Ovary (tissue), 7 donors: ENCODE measurements at regions not wholly inside any gene's neighbourhood (a gene's known extent, or its start where the extent isn't known, plus 50 kb on each side); places are given as distances from the start of the nearest gene placed in this dataset.
"Not testable (repeated sequence)": the region's sequence is repeated elsewhere in the genome, so short reads cannot be mapped to it uniquely, and the experiment has no call there.

ENCODE experiments used
- DNase-seq, 5 donors: peaks; one replicate each; pipeline ENCODE4 v3.0.0-alpha.2; 2019 to 2020
- H3K27ac ChIP-seq, 2 donors: fragments of 200-600 bp; one replicate each; pipeline versions ENCODE4 v1.5.1 to v1.8.0; 2019 to 2022
- H3K27me3 ChIP-seq: fragments of 200-600 bp; one replicate; pipeline ENCODE4 v1.8.0; 2022
- H3K36me3 ChIP-seq: fragments of 200-600 bp; sonication (generic); one replicate; pipeline ENCODE4 v1.5.1; 2019
- H3K4me1 ChIP-seq: one replicate; pipeline ENCODE4 v1.8.1; 2013; ENCODE audit warnings: mild to moderate bottlenecking, moderate library complexity; ENCODE audit not compliant: insufficient read depth
- H3K4me3 ChIP-seq: fragments of 200-600 bp; sonication (generic); one replicate; pipeline ENCODE4 v1.5.1; 2017
- H3K9me3 ChIP-seq, 2 donors: fragments of 200-600 bp in 1 of 2; sonication (generic) in 1 of 2; one replicate each; pipeline versions ENCODE4 v1.5.1 to v1.8.1; 2013 to 2019; ENCODE audit warnings: mild to moderate bottlenecking in 1 of 2, moderate library complexity in 1 of 2
- EP300 ChIP-seq: sonication (generic); formaldehyde crosslinking; IDR thresholded peaks from one replicate; pipeline ENCODE4 v1.6.1; 2017; ENCODE audit warnings: antibody characterized with exemption
- POLR2A ChIP-seq: fragments of 450-650 bp; IDR thresholded peaks from one replicate; pipeline ENCODE4 v1.6.1; 2017; ENCODE audit warnings: antibody characterized with exemption, mild to moderate bottlenecking, moderate library complexity
- WGBS, 3 donors: extraction: QIAGEN DNeasy Blood & Tissue Kit in 1 of 3; methylation state at CpG; one replicate each; pipeline versions ENCODE4 v1.1.5 to v1.1.7; 2013 to 2017; 5-methylcytosine and 5-hydroxymethylcytosine counted together
- intact Hi-C, 4 donors: fragments of 100-400 bp; cut with DNase I; formaldehyde crosslinking; loops; one replicate each; pipeline versions ENCODE4 v1.11.0 to v1.15.1; 2022 to 2023
- TF ChIP-seq, protein P1 (sequence below), 3 donors: fragments of 450-650 bp in 2 of 3; fragments of 200-600 bp in 1 of 3; IDR thresholded peaks; one replicate each; pipeline versions ENCODE4 v1.5.1 to v1.8.0; 2016 to 2022; ENCODE audit warnings: antibody characterized with exemption in 3 of 3, mild to moderate bottlenecking in 1 of 3
- donor health status: DM: no; HTN: no; CAD: no; lungs with moderate emphysema.
- donor health status: DM: no; HTN: no; CAD: no.
- donor health status: Bipolar disorder and iron deficiency.
- donor health status: DM: no; HTN: no; CAD: no.
- donor health status: DM: yes; HTN: yes; CAD: no.

DNA sequence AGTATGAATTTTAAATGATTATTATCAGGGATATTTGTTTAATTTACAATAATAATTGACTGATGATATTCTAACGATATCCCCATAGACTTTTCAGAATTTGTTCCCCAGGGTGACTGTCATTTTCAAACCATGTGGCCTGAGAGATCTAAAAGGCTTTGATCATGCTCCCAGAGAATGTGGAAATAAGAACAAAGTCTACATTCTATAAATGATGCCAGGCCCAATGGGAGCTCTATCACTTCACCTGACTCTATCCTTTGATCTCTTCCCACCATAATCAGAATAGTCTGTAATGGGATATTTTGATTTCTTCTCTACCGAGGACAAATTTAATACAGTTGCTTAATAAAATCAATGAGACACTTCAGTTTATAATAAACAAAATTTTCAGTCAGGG lies 483.4 kb upstream of the IRAK1BP1 start:
- TF ChIP-seq POLR2A, result no peak
- no peak for TF ChIP-seq EP300
- TF ChIP-seq, protein P1, sequence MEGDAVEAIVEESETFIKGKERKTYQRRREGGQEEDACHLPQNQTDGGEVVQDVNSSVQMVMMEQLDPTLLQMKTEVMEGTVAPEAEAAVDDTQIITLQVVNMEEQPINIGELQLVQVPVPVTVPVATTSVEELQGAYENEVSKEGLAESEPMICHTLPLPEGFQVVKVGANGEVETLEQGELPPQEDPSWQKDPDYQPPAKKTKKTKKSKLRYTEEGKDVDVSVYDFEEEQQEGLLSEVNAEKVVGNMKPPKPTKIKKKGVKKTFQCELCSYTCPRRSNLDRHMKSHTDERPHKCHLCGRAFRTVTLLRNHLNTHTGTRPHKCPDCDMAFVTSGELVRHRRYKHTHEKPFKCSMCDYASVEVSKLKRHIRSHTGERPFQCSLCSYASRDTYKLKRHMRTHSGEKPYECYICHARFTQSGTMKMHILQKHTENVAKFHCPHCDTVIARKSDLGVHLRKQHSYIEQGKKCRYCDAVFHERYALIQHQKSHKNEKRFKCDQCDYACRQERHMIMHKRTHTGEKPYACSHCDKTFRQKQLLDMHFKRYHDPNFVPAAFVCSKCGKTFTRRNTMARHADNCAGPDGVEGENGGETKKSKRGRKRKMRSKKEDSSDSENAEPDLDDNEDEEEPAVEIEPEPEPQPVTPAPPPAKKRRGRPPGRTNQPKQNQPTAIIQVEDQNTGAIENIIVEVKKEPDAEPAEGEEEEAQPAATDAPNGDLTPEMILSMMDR (IDR thresholded peaks at IDR 0.05), result no peak
- H3K36me3 ChIP-seq, result no peaks in the 10 kb centered on the region
- intact Hi-C loops, result no loop called here
- no peaks in the 10 kb centered on the region for H3K4me1 ChIP-seq
- no peak for DNase-seq
- H3K9me3 ChIP-seq, result no peaks in the 10 kb centered on the region
- no peaks in the 10 kb centered on the region for H3K27me3 ChIP-seq
- WGBS, 3 donors, result 46 to 48% (median 48%) methylated on average over 2 of the region's 2 CpGs
- no peak overlapping the region for H3K4me3 ChIP-seq
- no peak overlapping the region for H3K27ac ChIP-seq

DNA sequence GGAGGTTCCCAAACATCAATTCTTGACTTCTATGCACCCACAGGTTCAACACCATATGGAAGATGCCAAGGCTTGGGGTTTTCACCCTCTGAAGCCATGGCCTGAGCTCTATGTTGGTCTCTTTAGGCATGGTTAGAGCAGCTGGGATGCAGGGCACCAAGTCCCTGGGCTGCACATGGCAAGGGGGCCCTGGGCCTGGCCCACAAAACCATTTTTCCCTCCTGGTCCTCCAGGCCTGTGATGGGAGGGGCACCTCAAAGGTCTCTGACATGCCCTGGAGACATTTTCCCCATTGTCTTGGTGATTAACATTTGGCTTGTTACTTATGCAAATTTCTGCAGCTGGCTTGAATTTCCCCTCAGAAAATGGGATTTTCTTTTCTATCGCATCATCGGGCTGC lies 480.5 kb upstream of the IRAK1BP1 start:
- 95 to 100% (median 97%) methylated on average over 2 of the region's 2 CpGs for WGBS, 3 donors
- H3K4me1 ChIP-seq, H3K9me3 ChIP-seq, H3K36me3 ChIP-seq, H3K27ac ChIP-seq, DNase-seq, H3K27me3 ChIP-seq, intact Hi-C loops, H3K4me3 ChIP-seq: not testable (repeated sequence)

DNA sequence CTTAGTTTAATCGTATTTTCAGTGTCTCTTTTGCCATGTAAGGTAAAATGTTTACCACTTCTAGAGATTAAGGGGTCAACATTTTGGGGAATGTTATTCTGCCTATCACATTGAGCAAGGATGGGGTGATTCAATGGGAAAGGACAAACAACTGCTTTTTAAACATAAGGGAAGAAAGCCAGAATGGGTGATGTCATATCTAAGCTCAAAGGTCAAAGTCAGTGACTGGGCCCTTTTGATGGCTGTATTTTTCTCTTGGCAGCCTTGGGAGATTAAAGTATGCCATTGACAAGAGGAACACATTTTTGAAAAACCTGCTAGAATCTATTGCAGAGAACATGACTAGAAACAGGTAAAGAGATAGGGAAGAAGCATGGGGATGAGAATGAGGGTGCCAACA lies 477.3 kb upstream of the IRAK1BP1 start:
- no peaks in the 10 kb centered on the region for H3K27me3 ChIP-seq
- intact Hi-C loops, result no loop called here
- TF ChIP-seq, protein P1 (IDR thresholded peaks at IDR 0.05), result no peak
- TF ChIP-seq EP300 (no peak), POLR2A (no peak)
- WGBS, 3 donors, result 67 to 78% (median 70%) methylated on average over 1 of the region's 1 CpG
- DNase-seq, result no peak
- H3K4me3 ChIP-seq, result no peak overlapping the region
- H3K36me3 ChIP-seq, result no peaks in the 10 kb centered on the region
- H3K27ac ChIP-seq, result no peak overlapping the region
- no peaks in the 10 kb centered on the region for H3K9me3 ChIP-seq
- H3K4me1 ChIP-seq, result no peaks in the 10 kb centered on the region

DNA sequence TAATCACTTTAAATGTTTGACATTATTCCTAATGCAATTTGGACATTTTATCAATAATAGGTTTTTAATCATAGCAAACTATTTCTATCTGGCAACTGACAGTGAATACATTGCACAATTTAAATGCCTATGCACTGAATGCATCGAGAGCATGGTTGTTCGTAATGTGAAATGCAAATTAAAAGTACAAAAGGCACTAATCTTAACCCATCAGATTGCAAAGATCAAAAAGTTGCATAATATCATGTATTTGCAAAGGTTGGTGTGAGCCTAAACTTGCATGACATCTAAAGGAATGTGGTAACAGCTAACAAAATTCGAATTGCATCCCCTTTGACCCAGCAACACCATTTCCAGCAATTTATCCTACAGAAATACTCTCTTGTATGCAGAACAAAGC lies 469.9 kb upstream of the IRAK1BP1 start:
- intact Hi-C loops, result no loop called here
- no peak overlapping the region for H3K27ac ChIP-seq
- no peaks in the 10 kb centered on the region for H3K27me3 ChIP-seq
- no peaks in the 10 kb centered on the region for H3K4me1 ChIP-seq
- no peak overlapping the region for H3K4me3 ChIP-seq
- no peak for DNase-seq
- H3K9me3 ChIP-seq, result no peaks in the 10 kb centered on the region
- TF ChIP-seq EP300, result no peak
- TF ChIP-seq POLR2A, result no peak
- TF ChIP-seq, protein P1 (IDR thresholded peaks at IDR 0.05), result no peak
- no peaks in the 10 kb centered on the region for H3K36me3 ChIP-seq
- 30 to 43% (median 35%) methylated on average over 3 of the region's 3 CpGs for WGBS, 3 donors

DNA sequence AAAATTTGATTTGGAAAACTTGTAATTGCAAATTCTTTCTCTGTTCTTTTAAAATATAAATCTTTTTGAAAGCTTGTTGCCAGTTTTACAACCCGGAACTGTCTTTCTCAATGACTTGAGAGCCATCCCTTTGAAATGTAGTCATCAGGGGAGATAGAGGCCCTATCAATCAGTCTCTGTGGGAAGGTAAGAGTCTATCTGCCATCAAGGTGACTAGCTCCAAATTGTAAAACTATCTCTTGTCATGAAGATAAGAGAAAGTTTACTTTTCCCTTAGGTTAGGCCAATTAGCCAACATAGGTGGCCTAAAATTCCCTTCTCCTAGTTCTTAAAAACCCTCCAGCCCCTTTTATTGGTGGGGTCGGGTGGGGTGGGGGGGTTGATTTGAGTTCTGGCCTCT lies 469.1 kb upstream of the IRAK1BP1 start:
- TF ChIP-seq, protein P1 (IDR thresholded peaks at IDR 0.05), result no peak
- TF ChIP-seq POLR2A (no peak), EP300 (no peak)
- no peak for DNase-seq
- Histone ChIP-seq H3K27ac (no peak overlapping the region), H3K27me3 (no peaks in the 10 kb centered on the region), H3K4me1 (no peaks in the 10 kb centered on the region), H3K36me3 (no peaks in the 10 kb centered on the region), H3K9me3 (no peaks in the 10 kb centered on the region), H3K4me3 (no peak overlapping the region)
- intact Hi-C loops, result no loop called here
- WGBS, 3 donors, result 28 to 32% (median 31%) methylated on average over 2 of the region's 2 CpGs
